Stimulated activated CD8-positive, alpha-beta memory T cell treated with anti-CD3 and anti-CD28 coated beads, Interleukin-4, amount 100 ng/mL, for 4 hours (primary cell): ENCODE measurements at regions not wholly inside any gene's neighbourhood (a gene's known extent, or its start where the extent isn't known, plus 50 kb on each side); places are given as distances from the start of the nearest gene placed in this dataset.

Experiments used
- DNase-seq, 2 donors: peaks; one replicate each; pipeline ENCODE4 v3.0.0-alpha.2; 2020; ENCODE audit warnings: low read depth in 2 of 2, low spot score in 1 of 2

GRCh38 chr1:59020151-59020997 lies 236.5 kb upstream of the JUN start:
- DNase-seq = peak; percentile 7 to 37

DNA sequence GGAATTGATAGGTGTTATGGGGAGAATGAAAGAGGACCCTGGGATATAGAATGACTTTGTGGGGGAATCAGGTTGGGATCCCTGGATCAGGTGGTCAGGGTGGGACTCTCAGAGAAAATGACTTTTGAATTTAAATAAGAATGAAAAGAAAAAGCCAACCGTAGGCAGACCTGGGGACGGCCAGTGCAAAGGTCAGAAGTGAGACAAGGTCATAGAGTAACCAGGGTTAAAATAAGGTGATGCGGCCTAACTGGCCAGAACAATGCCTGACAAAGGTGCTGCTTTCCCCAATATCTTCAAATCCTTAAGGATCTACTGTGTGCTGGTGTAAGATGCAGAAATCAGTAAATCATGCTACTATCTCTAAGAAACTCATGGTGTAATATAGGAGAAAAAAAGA lies 238.4 kb upstream of the JUN start:
- no peak for DNase-seq

- DNase-seq = no peak
Measured at GRCh38 chr1:59022799-59023198, 239.0 kb upstream of the JUN start.

GRCh38 chr1:59025201-59025600 lies 241.4 kb upstream of the JUN start:
- DNase-seq = no peak

DNA sequence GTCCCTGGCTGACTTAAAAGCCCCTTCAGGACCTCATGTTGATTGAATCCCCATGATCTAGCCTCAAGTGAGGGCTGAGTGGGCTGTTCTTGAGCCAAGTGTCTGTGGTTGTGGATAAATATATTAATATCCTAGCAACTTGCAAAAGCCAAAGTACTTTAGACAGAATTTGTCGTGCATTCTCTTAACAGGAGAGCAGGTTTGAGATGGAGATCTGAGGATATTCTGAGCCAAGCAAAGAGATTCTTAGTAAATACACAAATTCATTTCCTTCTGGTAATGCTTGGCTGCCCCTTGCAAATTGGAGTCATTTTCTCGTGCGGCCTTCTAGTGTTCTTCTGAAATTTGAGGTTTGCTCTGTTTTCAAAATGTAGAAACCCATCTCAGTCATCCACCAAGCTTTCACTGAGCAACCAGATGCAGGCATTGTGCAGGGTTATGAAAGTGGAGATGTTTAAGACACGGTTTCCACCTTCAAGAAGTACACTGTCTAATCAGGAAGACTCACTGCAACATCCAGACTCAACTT lies 242.1 kb upstream of the JUN start:
- DNase-seq = no peak

- DNase-seq = no peak
Measured at GRCh38 chr1:59026472-59026948, 242.7 kb upstream of the JUN start.

DNA sequence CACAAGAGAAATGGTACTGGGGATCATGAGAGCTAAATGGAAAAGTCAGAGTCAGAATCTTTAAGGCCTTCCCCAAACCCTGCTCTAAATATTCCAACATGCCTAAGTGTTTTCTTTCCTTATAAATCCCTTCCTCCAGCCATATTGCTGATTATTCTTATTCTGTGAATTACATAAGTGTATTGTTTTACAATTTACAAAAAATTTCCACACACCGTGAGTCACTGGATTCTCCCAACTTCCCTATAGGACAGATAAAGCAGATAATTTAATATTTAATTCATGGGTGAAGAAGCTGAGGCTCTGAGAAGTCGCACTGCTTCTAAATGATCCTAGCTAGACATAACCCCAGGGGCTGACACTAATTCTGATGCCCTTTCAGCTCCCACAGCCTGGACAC lies 243.3 kb upstream of the JUN start:
- DNase-seq = no peak

- DNase-seq = no peak
Measured at GRCh38 chr1:59028048-59028447, 244.2 kb upstream of the JUN start.

DNA sequence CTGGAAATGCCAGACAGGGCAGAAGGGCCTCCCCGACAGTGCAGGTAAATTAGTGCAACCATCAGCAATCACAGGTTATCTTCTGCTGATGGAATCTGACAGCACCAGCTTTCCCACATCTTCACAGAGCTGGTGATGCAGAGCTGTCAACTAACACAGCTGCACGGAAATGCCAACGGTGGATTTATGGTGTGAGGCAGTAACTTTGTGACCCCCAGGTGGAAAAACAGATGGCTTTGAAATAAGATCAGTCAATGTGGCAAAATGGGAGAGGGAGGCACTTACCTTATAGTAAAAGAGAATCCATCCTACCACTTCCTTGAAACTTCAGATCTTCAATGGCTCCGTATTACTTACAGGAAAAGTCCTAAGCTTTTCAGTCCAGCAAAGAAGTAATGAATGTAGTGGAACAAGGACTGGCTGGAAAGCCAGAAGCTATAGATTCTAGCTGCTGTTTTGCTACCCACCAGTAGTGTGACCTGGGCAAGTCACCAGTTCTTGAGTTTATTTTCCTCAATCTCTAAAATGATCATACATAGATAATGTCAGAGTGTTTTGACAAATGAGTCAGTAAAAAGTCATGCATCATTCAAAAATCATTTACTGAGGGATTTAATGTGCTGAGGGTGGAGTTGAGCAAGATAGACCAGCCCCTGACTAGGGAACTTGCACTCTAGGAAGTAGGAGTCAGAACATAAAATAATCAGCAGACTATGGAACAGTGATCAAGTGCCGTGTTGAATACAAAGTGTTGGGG lies 245.7 kb upstream of the JUN start:
- DNase-seq = no peak

DNA sequence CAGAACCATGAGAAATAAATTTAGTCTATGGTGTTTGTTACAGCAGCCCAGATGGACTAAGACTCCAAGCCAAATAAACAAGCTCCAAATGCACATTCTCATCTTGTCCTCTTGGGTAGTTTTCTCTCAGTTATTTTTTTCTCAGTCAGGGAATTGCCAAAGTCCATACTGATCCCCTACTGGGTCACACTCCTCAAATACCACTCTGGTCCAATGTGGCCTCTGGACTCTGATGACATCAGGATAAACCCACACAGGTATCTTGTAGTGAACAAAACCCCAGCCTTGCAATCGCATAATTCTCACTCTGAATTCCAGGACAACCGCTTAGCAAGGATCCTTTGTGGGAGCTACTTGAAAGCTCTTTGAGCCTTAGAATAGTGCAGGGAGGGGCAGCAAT lies 248.4 kb upstream of the JUN start:
- DNase-seq = no peak

GRCh38 chr1:59033761-59034160 lies 249.9 kb upstream of the JUN start:
- no peak for DNase-seq

DNA sequence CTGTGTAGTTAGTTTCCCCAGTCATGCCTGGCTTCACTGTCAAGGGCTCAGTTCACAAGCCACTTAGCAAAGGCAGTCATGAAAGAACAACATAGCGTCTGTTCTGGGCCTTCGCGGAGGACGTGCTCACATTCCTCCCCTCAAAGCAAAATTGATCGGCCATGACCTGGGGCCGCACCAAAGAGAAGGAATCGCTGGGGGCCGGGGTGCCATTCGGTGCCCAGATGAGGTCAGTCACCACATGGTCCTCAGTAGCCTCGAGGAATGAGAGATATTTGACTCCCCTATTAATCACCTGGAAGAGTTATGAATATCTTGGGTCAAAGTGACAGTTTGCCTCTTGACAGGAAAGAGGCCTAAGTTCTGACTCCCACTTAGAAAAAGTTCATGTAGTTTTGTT lies 251.1 kb upstream of the JUN start:
- DNase-seq = no peak

DNA sequence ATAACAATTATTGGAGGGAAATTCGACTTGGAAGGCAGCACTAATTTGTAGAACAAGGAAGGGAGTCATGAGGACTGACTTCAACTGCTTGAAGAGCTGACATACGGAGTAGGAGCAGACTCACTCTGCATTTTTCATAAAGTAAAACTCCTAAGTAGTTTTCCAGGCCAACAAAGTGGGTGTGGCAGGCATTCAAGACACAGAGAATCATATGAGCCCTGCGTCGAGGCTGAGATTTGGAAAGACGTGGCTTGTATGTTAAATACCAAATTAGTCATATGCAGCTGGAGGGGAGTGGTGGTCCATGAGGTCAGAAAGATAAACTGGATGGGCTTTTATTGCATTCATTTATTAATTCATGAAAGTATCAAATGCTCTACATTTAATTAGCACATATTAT lies 255.7 kb upstream of the JUN start:
- DNase-seq = no peak

DNA sequence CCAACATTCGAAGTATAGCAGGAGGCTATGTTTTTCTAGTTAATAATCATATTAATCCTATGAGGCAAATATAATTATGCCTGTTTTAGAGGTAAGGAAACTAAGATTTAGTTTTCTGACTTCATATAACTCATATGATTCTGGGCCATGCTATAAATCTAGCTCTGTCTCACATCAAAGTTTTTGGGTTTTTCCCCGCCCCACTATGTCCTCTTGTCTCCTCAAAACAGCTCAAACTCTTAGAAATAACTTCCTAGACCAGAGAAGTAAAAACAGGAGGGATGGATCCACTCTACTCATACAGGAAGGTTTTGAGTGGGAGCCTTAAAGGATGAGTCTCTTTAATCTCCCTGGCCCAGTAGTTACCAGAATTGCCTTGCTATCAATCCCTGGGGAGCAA lies 256.4 kb upstream of the FGGY start:
- no peak for DNase-seq

GRCh38 chr1:59041646-59042277 lies 255.1 kb upstream of the FGGY start:
- DNase-seq = no peak

- no peak for DNase-seq
Measured at GRCh38 chr1:59043796-59044195, 253.1 kb upstream of the FGGY start.

DNA sequence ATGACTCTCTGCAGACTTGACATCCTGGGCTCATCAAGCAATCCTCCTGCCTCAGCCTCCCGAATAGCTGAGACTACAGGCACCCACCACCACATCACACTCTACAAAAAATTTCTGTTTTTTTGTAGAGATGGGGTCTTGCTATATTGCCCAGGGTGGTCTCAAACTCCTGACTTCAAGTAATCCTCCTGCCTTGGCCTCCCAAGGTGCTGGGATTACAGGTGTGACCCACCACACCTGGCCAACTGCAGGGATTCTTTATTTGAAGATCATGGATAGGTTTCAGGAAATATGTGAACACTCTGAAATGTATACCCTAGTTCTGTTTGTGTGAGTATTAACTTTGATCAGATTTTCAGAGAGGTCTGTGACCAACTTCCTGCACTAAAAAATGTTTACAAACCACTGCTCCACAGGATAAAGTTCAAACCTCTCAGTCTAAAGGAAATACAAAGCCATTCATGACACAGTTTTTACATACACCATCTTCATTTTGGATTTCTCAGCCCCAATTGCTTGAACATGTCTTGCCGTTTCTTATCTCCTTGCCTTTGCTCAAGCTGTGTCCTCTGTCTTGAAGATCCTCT lies 252.3 kb upstream of the FGGY start:
- DNase-seq = no peak

DNA sequence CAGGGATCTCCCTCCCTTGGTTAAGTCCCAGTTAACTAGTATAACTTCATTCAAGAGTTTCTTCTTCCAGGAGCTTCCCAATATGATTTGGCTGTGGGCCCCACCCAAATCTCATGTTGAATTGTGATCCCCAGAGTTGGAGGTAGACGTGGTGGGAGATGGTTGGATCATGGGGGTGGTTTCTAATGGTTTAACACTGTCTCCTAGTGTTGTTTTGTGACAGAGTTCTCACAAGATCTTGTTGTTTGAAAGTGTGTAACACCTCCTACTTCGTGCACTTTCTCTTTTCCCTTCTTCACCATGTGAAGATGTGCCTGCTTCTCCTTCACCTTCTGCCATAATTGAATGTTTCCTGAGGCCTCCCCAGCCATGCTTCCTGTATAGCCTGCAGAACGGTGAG lies 251.8 kb upstream of the FGGY start:
- DNase-seq = no peak

- DNase-seq = no peak
Measured at GRCh38 chr1:59045636-59046035, 251.3 kb upstream of the FGGY start.

DNA sequence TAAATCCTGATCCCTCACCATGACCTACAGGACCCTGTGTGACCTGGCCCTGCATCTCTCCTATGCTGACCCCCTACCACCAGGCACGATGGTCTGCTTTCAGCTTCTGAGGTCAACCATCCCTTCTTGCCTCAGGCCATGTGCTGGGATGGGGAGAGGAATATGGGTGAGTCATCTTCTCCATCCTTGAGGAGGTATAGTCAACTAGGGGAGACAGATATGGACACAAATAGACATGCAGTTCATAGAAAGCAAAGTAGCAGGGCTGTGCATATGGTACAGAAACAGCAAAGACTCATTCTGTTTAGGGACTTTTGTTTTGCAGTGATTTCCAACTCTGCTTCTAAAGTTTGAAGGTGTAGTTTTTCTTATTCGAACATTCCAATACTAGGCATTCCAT lies 250.8 kb upstream of the FGGY start:
- DNase-seq = no peak

GRCh38 chr1:59046730-59047157 lies 250.2 kb upstream of the FGGY start:
- DNase-seq = peak in 1 of 2 donors; percentile 12
